GM04503 (cell line): ENCODE measurements at regions not wholly inside any gene's neighbourhood (a gene's known extent, or its start where the extent isn't known, plus 50 kb on each side); places are given as distances from the start of the nearest gene placed in this dataset.
"Not testable (repeated sequence)": the region's sequence is repeated elsewhere in the genome, so short reads cannot be mapped to it uniquely, and the experiment has no call there.

Experiments
- DNase-seq: peaks from one replicate; pipeline ENCODE4 v3.0.0-alpha.2; 2012; ENCODE audit warnings: low read depth

- not testable (repeated sequence) for DNase-seq
Measured at GRCh38 chr20:29320216-29320949, 1937.1 kb upstream of the DEFB115 start.

- DNase-seq = not testable (repeated sequence)
Measured at GRCh38 chr20:29323631-29324515, 1933.6 kb upstream of the DEFB115 start.

- not testable (repeated sequence) for DNase-seq
Measured at GRCh38 chr20:29324516-29325303, 1932.8 kb upstream of the DEFB115 start.

GRCh38 chr20:29325304-29325640, 1932.2 kb upstream of the DEFB115 start:
- DNase-seq = no peak

GRCh38 chr20:29325781-29326180, 1931.7 kb upstream of the DEFB115 start:
- DNase-seq = not testable (repeated sequence)

- no peak for DNase-seq
Measured at GRCh38 chr20:29326376-29327070, 1930.9 kb upstream of the DEFB115 start.

GRCh38 chr20:29327600-29328420, 1929.7 kb upstream of the DEFB115 start:
- DNase-seq = not testable (repeated sequence)

- not testable (repeated sequence) for DNase-seq
Measured at GRCh38 chr20:29330429-29331115, 1926.9 kb upstream of the DEFB115 start.

GRCh38 chr20:29349836-29350235, 1907.6 kb upstream of the DEFB115 start:
- no peak for DNase-seq

- DNase-seq = not testable (repeated sequence)
Measured at GRCh38 chr20:29375937-29376336, 1881.5 kb upstream of the DEFB115 start.

GRCh38 chr20:29392853-29393252, 1864.6 kb upstream of the DEFB115 start:
- not testable (repeated sequence) for DNase-seq

GRCh38 chr20:29408034-29408695, 1849.3 kb upstream of the DEFB115 start:
- DNase-seq = no peak

- DNase-seq = not testable (repeated sequence)
Measured at GRCh38 chr20:29408707-29409106, 1848.8 kb upstream of the DEFB115 start.

- not testable (repeated sequence) for DNase-seq
Measured at GRCh38 chr20:29409160-29409689, 1848.2 kb upstream of the DEFB115 start.

- DNase-seq = no peak
Measured at GRCh38 chr20:29409833-29410805, 1847.3 kb upstream of the DEFB115 start.

- no peak for DNase-seq
Measured at GRCh38 chr20:29410806-29411457, 1846.5 kb upstream of the DEFB115 start.

GRCh38 chr20:29411458-29411820, 1846.0 kb upstream of the DEFB115 start:
- DNase-seq = not testable (repeated sequence)

GRCh38 chr20:29419378-29419777, 1838.1 kb upstream of the DEFB115 start:
- no peak for DNase-seq
